ENCODE measurements at regions not wholly inside any gene's neighbourhood (a gene's known extent, or its start where the extent isn't known, plus 50 kb on each side); places are given as distances from the start of the nearest gene placed in this dataset.
A peak's percentile ranks its signal among the peaks of the same experiment; 100 is the strongest.

- no peak for FAIRE-seq
- no peak overlapping the region for H3K4me3 ChIP-seq
- H3K9me3 ChIP-seq: no peaks in the 10 kb centered on the region
- intact Hi-C loops (cut with DNase I): no loop called here
- no peak for ATAC-seq
- no peak overlapping the region for H3K27ac ChIP-seq
- no peaks in the 10 kb centered on the region for H3K4me1 ChIP-seq
- WGBS, 2 donors: 76 to 77% methylated on average over 2 of the region's 2 CpGs
- H3K27me3 ChIP-seq: no peaks in the 10 kb centered on the region
- DNase-seq: no peak
- TF ChIP-seq CTCF (IDR thresholded peaks at IDR 0.05): no peak
- H3K36me3 ChIP-seq: no peaks in the 10 kb centered on the region
Measured at GRCh38 chr10:78247266-78247665, 213.6 kb downstream of the RPS24 start.

- no peak for ATAC-seq
- intact Hi-C loops (cut with DNase I): no loop called here
- no peaks in the 10 kb centered on the region for H3K36me3 ChIP-seq
- no peaks in the 10 kb centered on the region for H3K9me3 ChIP-seq
- no peak for FAIRE-seq
- no peak for DNase-seq
- H3K4me3 ChIP-seq: no peak overlapping the region
- no peaks in the 10 kb centered on the region for H3K27me3 ChIP-seq
- WGBS, 2 donors: 89 to 90% methylated on average over 1 of the region's 1 CpG
- TF ChIP-seq CTCF (IDR thresholded peaks at IDR 0.05): no peak
- H3K4me1 ChIP-seq: no peaks in the 10 kb centered on the region
- H3K27ac ChIP-seq: no peak overlapping the region
Measured at GRCh38 chr10:78247821-78248220, 214.2 kb downstream of the RPS24 start.

GRCh38 chr10:78248651-78249464 lies 215.2 kb downstream of the RPS24 start:
- intact Hi-C loops (cut with DNase I): no loop called here
- H3K36me3 ChIP-seq: no peaks in the 10 kb centered on the region
- peak in 2 of 4 donors; percentile 49 to 52 for ATAC-seq
- H3K27me3 ChIP-seq: no peaks in the 10 kb centered on the region
- 66 to 74% methylated on average over 22 of the region's 22 CpGs for WGBS, 2 donors
- DNase-seq: no peak
- H3K9me3 ChIP-seq: no peaks in the 10 kb centered on the region
- no peak for FAIRE-seq
- H3K4me1 ChIP-seq: no peaks in the 10 kb centered on the region
- no peak for TF ChIP-seq CTCF (IDR thresholded peaks at IDR 0.05)
- no peak overlapping the region for H3K27ac ChIP-seq
- no peak overlapping the region for H3K4me3 ChIP-seq

GRCh38 chr10:78249690-78250089 lies 216.0 kb downstream of the RPS24 start:
- ATAC-seq (no peak), FAIRE-seq (no peak), DNase-seq (no peak)
- WGBS, 2 donors: 78 to 83% methylated on average over 3 of the region's 3 CpGs
- H3K9me3 ChIP-seq: no peaks in the 10 kb centered on the region
- H3K36me3 ChIP-seq: no peaks in the 10 kb centered on the region
- no peak overlapping the region for H3K27ac ChIP-seq
- TF ChIP-seq CTCF (IDR thresholded peaks at IDR 0.05): no peak
- intact Hi-C loops (cut with DNase I): no loop called here
- no peak overlapping the region for H3K4me3 ChIP-seq
- no peaks in the 10 kb centered on the region for H3K27me3 ChIP-seq
- no peaks in the 10 kb centered on the region for H3K4me1 ChIP-seq

- FAIRE-seq (no peak), ATAC-seq (peak in 2 of 4 donors; percentile 45 to 55), DNase-seq (no peak)
- H3K9me3 ChIP-seq: no peaks in the 10 kb centered on the region
- no peaks in the 10 kb centered on the region for H3K4me1 ChIP-seq
- WGBS, 2 donors: 83 to 85% methylated on average over 8 of the region's 8 CpGs
- no peak overlapping the region for H3K27ac ChIP-seq
- no peak for TF ChIP-seq CTCF (IDR thresholded peaks at IDR 0.05)
- no peak overlapping the region for H3K4me3 ChIP-seq
- H3K36me3 ChIP-seq: no peaks in the 10 kb centered on the region
- intact Hi-C loops (cut with DNase I): no loop called here
- no peaks in the 10 kb centered on the region for H3K27me3 ChIP-seq
Measured at GRCh38 chr10:78250313-78251015, 216.8 kb downstream of the RPS24 start.

Measured in pancreas (tissue), 10 donors.